Stimulated activated naive CD8-positive, alpha-beta T cell treated with anti-CD3 and anti-CD28 coated beads, Interleukin-15, Interleukin-2, amounts not matched to agents 100 U/mL and 50 U/mL, for 24 hours (primary cell): ENCODE measurements at regions not wholly inside any gene's neighbourhood (a gene's known extent, or its start where the extent isn't known, plus 50 kb on each side); places are given as distances from the start of the nearest gene placed in this dataset.
A peak's percentile ranks its signal among the peaks of the same experiment; 100 is the strongest.

Source experiments
- ATAC-seq: fragments of 150-1000 bp; cut with Tn5 transposase; one replicate; pipeline ENCODE4 v1.10.0; 2021
- DNase-seq: peaks from one replicate; pipeline ENCODE4 v3.0.0; 2021

GRCh38 chr10:43867667-43868565 is 219.2 kb upstream of the ZNF32 start:
- DNase-seq = no peak
- no peak for ATAC-seq

GRCh38 chr10:43867113-43867512 is 218.4 kb upstream of the ZNF32 start:
- DNase-seq (no peak), ATAC-seq (no peak)

GRCh38 chr10:43866712-43867111 is 218.0 kb upstream of the ZNF32 start:
- no peak for DNase-seq
- no peak for ATAC-seq

- no peak for ATAC-seq
Measured at GRCh38 chr10:43865265-43866135, 216.8 kb upstream of the ZNF32 start.

GRCh38 chr10:43864656-43865055 is 216.0 kb upstream of the ZNF32 start:
- DNase-seq (no peak), ATAC-seq (no peak)

More at GRCh38 chr10:43865265-43866135, 216.8 kb upstream of the ZNF32 start:
- DNase-seq = no peak

- DNase-seq = no peak
Measured at GRCh38 chr10:43863859-43864591, 215.3 kb upstream of the ZNF32 start.

GRCh38 chr10:43863270-43863669 is 214.6 kb upstream of the ZNF32 start:
- ATAC-seq = no peak
- DNase-seq = no peak

More at GRCh38 chr10:43863859-43864591, 215.3 kb upstream of the ZNF32 start:
- ATAC-seq = no peak

GRCh38 chr10:43862756-43863155 is 214.1 kb upstream of the ZNF32 start:
- no peak for ATAC-seq
- DNase-seq = no peak

GRCh38 chr10:43861966-43862751 is 213.5 kb upstream of the ZNF32 start:
- ATAC-seq = no peak

GRCh38 chr10:43859016-43859525 is 210.4 kb upstream of the ZNF32 start:
- no peak for ATAC-seq

More at GRCh38 chr10:43861966-43862751, 213.5 kb upstream of the ZNF32 start:
- DNase-seq = no peak

GRCh38 chr10:43857931-43858315 is 209.2 kb upstream of the ZNF32 start:
- no peak for ATAC-seq
- DNase-seq = no peak

More at GRCh38 chr10:43859016-43859525, 210.4 kb upstream of the ZNF32 start:
- DNase-seq = no peak

- ATAC-seq (no peak), DNase-seq (no peak)
Measured at GRCh38 chr10:43857206-43857930, 208.7 kb upstream of the ZNF32 start.

GRCh38 chr10:43856299-43856698 is 207.6 kb upstream of the ZNF32 start:
- ATAC-seq = no peak
- DNase-seq = no peak

- ATAC-seq = peak; percentile 23
- no peak for DNase-seq
Measured at GRCh38 chr10:43855667-43856210, 207.1 kb upstream of the ZNF32 start.

- no peak for DNase-seq
- no peak for ATAC-seq
Measured at GRCh38 chr10:43854007-43854406, 205.3 kb upstream of the ZNF32 start.

GRCh38 chr10:43853369-43853768 is 204.7 kb upstream of the ZNF32 start:
- DNase-seq (no peak), ATAC-seq (no peak)

- DNase-seq = no peak
- no peak for ATAC-seq
Measured at GRCh38 chr10:43852644-43853214, 204.0 kb upstream of the ZNF32 start.

- ATAC-seq (no peak), DNase-seq (no peak)
Measured at GRCh38 chr10:43852149-43852548, 203.5 kb upstream of the ZNF32 start.

- no peak for DNase-seq
- no peak for ATAC-seq
Measured at GRCh38 chr10:43851030-43851429, 202.3 kb upstream of the ZNF32 start.

- ATAC-seq = no peak
Measured at GRCh38 chr10:43849551-43849950, 200.9 kb upstream of the ZNF32 start.

More at GRCh38 chr10:43849551-43849950, 200.9 kb upstream of the ZNF32 start:
- no peak for DNase-seq
